ENCODE measurements at regions not wholly inside any gene's neighbourhood (a gene's known extent, or its start where the extent isn't known, plus 50 kb on each side); places are given as distances from the start of the nearest gene placed in this dataset.

DNA sequence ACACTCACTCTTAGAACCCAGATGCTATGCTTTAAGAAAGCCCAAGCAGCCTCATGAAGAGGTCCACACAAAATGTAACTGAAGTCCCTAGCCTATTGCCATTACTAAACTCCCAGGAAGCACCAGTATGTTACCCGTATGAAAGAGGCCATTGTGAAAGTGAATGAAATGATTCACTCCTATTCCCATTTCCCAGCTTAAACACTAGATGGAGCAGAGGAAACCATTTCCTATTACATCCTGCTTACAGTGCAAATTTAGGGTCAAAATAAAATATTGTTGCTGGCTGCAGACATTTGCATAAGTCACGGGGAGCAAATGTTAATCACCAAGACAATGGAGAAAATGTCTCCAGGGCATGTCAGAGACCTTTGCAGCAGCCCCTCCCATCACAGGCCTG, 989.7 kb upstream of the CRIM1 start:
- Histone ChIP-seq H2BK20ac (ENCODE audit: low read length) (no peak overlapping the region), H3K4me3 (ENCODE audit: extremely low read depth in 1 of 4, insufficient read depth in 2 of 4, low read depth in 3 of 4, low read length in 4 of 4) (no peak overlapping the region), H2AFZ (ENCODE audit: low read length) (no peak overlapping the region), H3K14ac (ENCODE audit: insufficient read length) (no peak overlapping the region), H3K4ac (replicated peaks; ENCODE audit: insufficient read length, low read depth, low read length) (no peak overlapping the region), H2BK5ac (ENCODE audit: low read depth, low read length) (no peak overlapping the region), H2BK15ac (ENCODE audit: low read length) (no peak overlapping the region), H3K18ac (ENCODE audit: extremely low read depth, low read length) (no peak overlapping the region), H4K91ac (replicated peaks; ENCODE audit: insufficient read length, low read length) (no peak overlapping the region), H3K79me1 (ENCODE audit: low read depth, low read length) (no peaks in the 10 kb centered on the region), H3K27me3 (replicated peaks in 1 of 4; ENCODE audit: control insufficient read depth in 3 of 4, extremely low read depth in 1 of 4, insufficient read depth in 3 of 4, low read length in 3 of 4) (no peaks in the 10 kb centered on the region), H4K20me1 (replicated peaks in 1 of 2; ENCODE audit: control insufficient read depth in 1 of 2, insufficient read depth in 2 of 2, low read length in 2 of 2) (no peaks in the 10 kb centered on the region), H3K4me1 (replicated peaks in 1 of 4; ENCODE audit: control insufficient read depth in 3 of 4, insufficient read depth in 4 of 4, low read length in 3 of 4) (no peaks in the 10 kb centered on the region), H3K4me2 (ENCODE audit: insufficient read depth in 1 of 2, low read depth in 2 of 2, low read length in 2 of 2) (no peak overlapping the region), H3K27ac (ENCODE audit: low read depth, low read length) (no peak overlapping the region), H3K36me3 (ENCODE audit: control insufficient read depth in 2 of 4, insufficient read depth in 4 of 4, low read length in 3 of 4) (no peaks in the 10 kb centered on the region), H3K23ac (ENCODE audit: insufficient read length) (no peak overlapping the region), H3K23me2 (ENCODE audit: low read depth, low read length) (no peaks in the 10 kb centered on the region), H3K79me2 (ENCODE audit: control insufficient read depth in 1 of 2, insufficient read depth in 2 of 2, low read length in 2 of 2) (no peaks in the 10 kb centered on the region), H3K9me3 (ENCODE audit: insufficient read depth in 2 of 2, low read depth in 1 of 2, low read length in 1 of 2) (peaks cover 0 to 2% of the 10 kb centered on the region in 2 experiments; a peak in 1 of 4 replicates), H3K56ac (replicated peaks; ENCODE audit: insufficient read length, low read depth, low read length) (no peak overlapping the region), H2BK120ac (replicated peaks; ENCODE audit: low read depth, low read length) (no peak overlapping the region), H2AK5ac (ENCODE audit: low read depth, low read length) (no peak overlapping the region), H4K5ac (ENCODE audit: insufficient read length, low read depth, low read length) (no peak overlapping the region), H4K8ac (ENCODE audit: extremely low read depth, insufficient read depth, low read length) (no peak overlapping the region), H2BK12ac (ENCODE audit: low read depth, low read length) (no peak overlapping the region), H3K9ac (replicated peaks in 1 of 4; ENCODE audit: extremely low read depth in 1 of 4, low read depth in 3 of 4, low read length in 3 of 4) (no peak overlapping the region)
- FAIRE-seq, result no peak
- ChIA-PET POLR2A (ENCODE audit: partially characterized antibody) (no interaction called here), CTCF (ENCODE audit: partially characterized antibody) (interaction anchor here (0.6 kb wide), 1 partner anchor 1447 kb away, joined by 5 read pairs; no protein-coding TSS in a partner anchor)
- 58% methylated on average over 2 of the region's 2 CpGs; no CpG with 5 or more reads in 1 of the 2 experiments for WGBS, 2 experiments (ENCODE audit: extremely low coverage in 1 of 2, insufficient coverage in 1 of 2, insufficient read length in 1 of 2, insufficient replicate concordance in 2 of 2, low coverage in 1 of 2, low lambda C conversion rate in 2 of 2, missing lambda C conversion rate in 1 of 2)
- DNase-seq (ENCODE audit: low read depth in 1 of 2, low spot score in 2 of 2), result no peak
- TF ChIP-seq BRCA1 (IDR thresholded peaks at IDR 0.05; ENCODE audit: low read depth, low read length) (no peak), RAD21 (IDR thresholded peaks at IDR 0.05 in 1 of 2, conservative IDR thresholded peaks at IDR 0.05 in 1 of 2; ENCODE audit: low read depth in 2 of 2, low read length in 2 of 2) (no peak), POLR2AphosphoS5 (IDR thresholded peaks at IDR 0.05; ENCODE audit: low read depth, low read length) (no peak), SIX5 (IDR thresholded peaks at IDR 0.05; ENCODE audit: low read depth, low read length) (no peak), SIN3A (conservative IDR thresholded peaks at IDR 0.05 in 1 of 2, IDR thresholded peaks at IDR 0.05 in 1 of 2; ENCODE audit: low read depth in 1 of 2, low read length in 2 of 2) (no peak), GABPA (IDR thresholded peaks at IDR 0.05; ENCODE audit: borderline replicate concordance, insufficient read depth, low read length) (no peak), GTF2F1 (IDR thresholded peaks at IDR 0.05; ENCODE audit: borderline replicate concordance, low read depth, low read length) (no peak), SP1 (IDR thresholded peaks at IDR 0.05; ENCODE audit: low read depth, low read length) (no peak), USF2 (IDR thresholded peaks at IDR 0.05; ENCODE audit: low read length) (no peak), SAP30 (IDR thresholded peaks at IDR 0.05; ENCODE audit: insufficient read depth, insufficient replicate concordance, low read length) (no peak)
- TF ChIP-seq, protein P1, sequence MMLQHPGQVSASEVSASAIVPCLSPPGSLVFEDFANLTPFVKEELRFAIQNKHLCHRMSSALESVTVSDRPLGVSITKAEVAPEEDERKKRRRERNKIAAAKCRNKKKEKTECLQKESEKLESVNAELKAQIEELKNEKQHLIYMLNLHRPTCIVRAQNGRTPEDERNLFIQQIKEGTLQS (IDR thresholded peaks at IDR 0.05; ENCODE audit: insufficient read depth, low read depth, low read length), result no peak
- TF ChIP-seq, protein P2, sequence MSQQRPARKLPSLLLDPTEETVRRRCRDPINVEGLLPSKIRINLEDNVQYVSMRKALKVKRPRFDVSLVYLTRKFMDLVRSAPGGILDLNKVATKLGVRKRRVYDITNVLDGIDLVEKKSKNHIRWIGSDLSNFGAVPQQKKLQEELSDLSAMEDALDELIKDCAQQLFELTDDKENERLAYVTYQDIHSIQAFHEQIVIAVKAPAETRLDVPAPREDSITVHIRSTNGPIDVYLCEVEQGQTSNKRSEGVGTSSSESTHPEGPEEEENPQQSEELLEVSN (IDR thresholded peaks at IDR 0.05), result no peak

All from H1 (cell line).